Astrocyte of the spinal cord (primary cell): ENCODE measurements at regions not wholly inside any gene's neighbourhood (a gene's known extent, or its start where the extent isn't known, plus 50 kb on each side); places are given as distances from the start of the nearest gene placed in this dataset.
"Not testable (repeated sequence)": the region's sequence is repeated elsewhere in the genome, so short reads cannot be mapped to it uniquely, and the experiment has no call there.

Experiments used
- DNase-seq: peaks from one replicate; pipeline ENCODE4 v3.0.0; 2011; ENCODE audit warnings: low read depth, low spot score
- H3K4me3 ChIP-seq: 2 replicates; pipeline ENCODE4 v1.5.1; 2011; ENCODE audit warnings: low read depth, mild to moderate bottlenecking, low read length, moderate library complexity
- in situ Hi-C: cut with HindIII; loops from 2 replicates; pipeline ENCODE4 v1.10.0; 2017; ENCODE audit warnings: low sequenced_read_pairs
- TF ChIP-seq, protein P1 (sequence below): IDR thresholded peaks from 2 replicates; pipeline ENCODE4 v1.5.1; 2012; ENCODE audit warnings: low read depth, mild to moderate bottlenecking, low read length, inconsistent platforms

DNA sequence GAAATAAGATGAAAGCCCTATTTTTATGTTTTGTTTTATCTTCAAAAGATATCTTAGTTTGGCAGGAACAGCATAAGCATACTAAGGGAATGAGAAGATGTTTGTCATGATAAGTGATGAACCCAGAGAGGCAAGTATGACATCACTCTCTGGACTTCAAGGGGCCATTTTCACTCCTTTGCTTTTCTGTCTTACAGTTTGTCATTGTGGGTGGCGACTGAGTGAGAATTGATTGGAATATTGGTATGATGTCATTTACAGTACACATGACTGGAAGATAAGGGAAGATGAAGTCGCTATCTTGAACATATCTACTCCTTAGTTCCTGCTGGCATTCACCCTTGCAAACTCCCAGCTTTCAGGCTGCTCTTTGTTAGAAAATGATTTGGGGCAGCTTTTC lies 258.1 kb upstream of the RAB4A start:
- in situ Hi-C loops = no loop called here
- no peak overlapping the region for H3K4me3 ChIP-seq
- TF ChIP-seq, protein P1, sequence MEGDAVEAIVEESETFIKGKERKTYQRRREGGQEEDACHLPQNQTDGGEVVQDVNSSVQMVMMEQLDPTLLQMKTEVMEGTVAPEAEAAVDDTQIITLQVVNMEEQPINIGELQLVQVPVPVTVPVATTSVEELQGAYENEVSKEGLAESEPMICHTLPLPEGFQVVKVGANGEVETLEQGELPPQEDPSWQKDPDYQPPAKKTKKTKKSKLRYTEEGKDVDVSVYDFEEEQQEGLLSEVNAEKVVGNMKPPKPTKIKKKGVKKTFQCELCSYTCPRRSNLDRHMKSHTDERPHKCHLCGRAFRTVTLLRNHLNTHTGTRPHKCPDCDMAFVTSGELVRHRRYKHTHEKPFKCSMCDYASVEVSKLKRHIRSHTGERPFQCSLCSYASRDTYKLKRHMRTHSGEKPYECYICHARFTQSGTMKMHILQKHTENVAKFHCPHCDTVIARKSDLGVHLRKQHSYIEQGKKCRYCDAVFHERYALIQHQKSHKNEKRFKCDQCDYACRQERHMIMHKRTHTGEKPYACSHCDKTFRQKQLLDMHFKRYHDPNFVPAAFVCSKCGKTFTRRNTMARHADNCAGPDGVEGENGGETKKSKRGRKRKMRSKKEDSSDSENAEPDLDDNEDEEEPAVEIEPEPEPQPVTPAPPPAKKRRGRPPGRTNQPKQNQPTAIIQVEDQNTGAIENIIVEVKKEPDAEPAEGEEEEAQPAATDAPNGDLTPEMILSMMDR = no peak
- no peak for DNase-seq

DNA sequence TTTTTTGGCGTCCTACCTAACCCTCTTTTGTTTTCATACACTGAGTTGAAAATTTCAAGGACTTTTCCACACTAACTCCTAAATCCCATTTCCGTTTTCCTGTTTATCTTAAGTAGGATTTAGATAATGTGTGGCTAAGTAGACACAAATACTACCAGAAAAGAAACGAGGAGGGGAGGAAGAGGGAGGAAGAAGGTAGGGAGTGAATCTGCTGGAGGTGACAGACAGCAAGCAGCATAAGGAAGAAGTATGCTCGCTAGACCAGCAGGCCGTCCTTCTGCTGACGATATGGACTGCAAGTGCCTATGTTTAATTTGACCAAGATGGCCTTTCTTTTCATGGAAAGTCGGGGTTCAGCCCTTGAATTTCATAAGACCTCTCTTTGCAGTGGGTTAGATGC lies 256.9 kb upstream of the RAB4A start:
- TF ChIP-seq, protein P1 = no peak
- in situ Hi-C loops = no loop called here
- no peak for DNase-seq
- no peak overlapping the region for H3K4me3 ChIP-seq

- H3K4me3 ChIP-seq = no peak overlapping the region
- in situ Hi-C loops = no loop called here
These were observed 255.1 kb upstream of the RAB4A start for GRCh38 chr1:229015806-229016205.

GRCh38 chr1:229017091-229017490 lies 253.8 kb upstream of the RAB4A start:
- TF ChIP-seq, protein P1 = no peak
- no peak for DNase-seq
- in situ Hi-C loops = no loop called here
- H3K4me3 ChIP-seq = no peak overlapping the region

More at GRCh38 chr1:229015806-229016205, 255.1 kb upstream of the RAB4A start:
- TF ChIP-seq, protein P1 = no peak
- DNase-seq = no peak

DNA sequence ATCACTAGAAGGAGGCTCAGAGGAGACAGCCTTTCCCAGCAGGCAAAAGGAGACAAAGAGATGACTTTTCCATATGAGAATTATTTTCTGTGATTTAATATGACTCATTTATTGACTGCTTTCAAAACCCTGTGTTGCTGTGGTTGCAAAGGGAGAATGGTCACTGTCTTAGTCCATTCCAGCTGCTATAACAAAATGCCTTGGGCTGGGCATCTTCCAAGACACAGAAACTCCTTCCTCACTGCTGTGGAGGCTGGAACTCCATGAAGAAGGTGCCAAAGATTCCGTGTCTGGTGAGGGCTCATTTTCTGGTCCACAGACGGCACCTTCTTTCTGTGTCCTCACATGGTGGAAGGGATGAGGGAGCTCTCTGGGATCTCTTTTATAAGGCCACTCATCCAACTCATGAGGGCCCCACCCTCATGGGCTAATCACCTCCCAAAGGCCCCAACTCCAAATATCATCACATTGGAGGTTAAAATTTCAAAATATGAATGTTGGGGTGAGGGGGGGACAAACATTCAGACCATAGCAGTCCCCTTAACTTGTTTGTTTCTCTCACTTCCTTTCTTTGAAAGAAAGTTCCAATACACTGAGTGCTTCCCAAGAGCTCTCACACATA lies 252.1 kb upstream of the RAB4A start:
- in situ Hi-C loops = no loop called here
- DNase-seq = no peak
- TF ChIP-seq, protein P1 = no peak
- no peak overlapping the region for H3K4me3 ChIP-seq

DNA sequence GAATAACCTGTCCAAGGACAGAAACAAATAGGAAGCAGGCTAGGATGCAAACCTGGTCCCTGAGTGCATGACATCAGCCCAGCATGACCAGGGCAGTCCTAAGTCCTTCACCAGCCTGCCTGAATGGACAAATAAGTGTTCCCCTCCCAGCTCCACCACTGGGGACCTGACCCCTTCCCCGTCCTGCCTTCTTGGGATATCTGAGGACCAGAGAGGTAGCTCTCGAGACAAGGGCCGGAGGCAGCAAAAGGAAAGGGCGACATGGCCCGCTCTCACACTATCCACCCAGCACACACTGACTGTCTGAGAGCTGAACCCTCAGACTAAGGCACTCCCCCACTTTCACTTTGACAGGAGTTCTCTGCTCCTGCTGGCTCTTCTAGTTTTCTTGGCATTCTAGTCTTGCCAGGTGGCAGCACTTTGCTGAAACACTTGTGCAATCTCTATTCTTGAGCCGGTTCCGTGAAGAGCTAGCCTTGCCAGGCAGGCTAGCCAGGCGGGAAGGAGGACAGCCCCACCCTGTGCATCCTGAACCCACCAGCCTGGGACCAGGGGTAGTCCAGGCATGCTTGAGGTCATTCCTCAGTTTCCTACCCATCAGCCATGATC lies 251.1 kb upstream of the RAB4A start:
- no peak overlapping the region for H3K4me3 ChIP-seq
- TF ChIP-seq, protein P1 = no peak
- in situ Hi-C loops = no loop called here
- no peak for DNase-seq

GRCh38 chr1:229021034-229021433 lies 249.9 kb upstream of the RAB4A start:
- in situ Hi-C loops, H3K4me3 ChIP-seq, DNase-seq: not testable (repeated sequence)
